ENCODE measurements at regions not wholly inside any gene's neighbourhood (a gene's known extent, or its start where the extent isn't known, plus 50 kb on each side); places are given as distances from the start of the nearest gene placed in this dataset.
"Not testable (repeated sequence)": the region's sequence is repeated elsewhere in the genome, so short reads cannot be mapped to it uniquely, and the experiment has no call there.

GRCh38 chr13:50543782-50544181 is 299.7 kb downstream of the DLEU7 start:
- DNase-seq (ENCODE audit: low spot score) (no peak), ATAC-seq (ENCODE audit: low FRiP score) (no peak)
- TF ChIP-seq CTCF (IDR thresholded peaks at IDR 0.05) = no peak

DNA sequence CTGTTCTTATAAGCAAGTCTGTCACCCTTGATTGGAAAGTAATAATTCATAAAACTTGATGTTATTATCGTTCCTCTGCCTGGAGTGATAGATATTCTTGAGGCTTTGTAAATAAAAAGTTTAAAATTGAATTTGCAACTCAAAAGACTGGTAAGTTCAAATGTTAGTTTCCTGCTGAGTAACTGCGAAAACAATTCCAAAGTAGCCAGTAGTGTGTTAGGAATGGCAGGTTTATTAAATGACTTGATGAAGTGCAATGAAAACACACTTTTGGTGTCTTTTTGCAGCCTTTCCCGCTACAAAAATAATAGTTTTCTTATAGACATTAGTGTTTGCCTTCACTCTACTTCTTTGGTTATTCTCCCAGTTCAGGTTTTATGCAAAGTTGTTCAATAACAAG is 299.3 kb downstream of the DLEU7 start:
- DNase-seq (ENCODE audit: low spot score) (no peak), ATAC-seq (ENCODE audit: low FRiP score) (no peak)
- TF ChIP-seq CTCF (IDR thresholded peaks at IDR 0.05) = no peak

- DNase-seq (ENCODE audit: low spot score); ATAC-seq (ENCODE audit: low FRiP score): not testable (repeated sequence)
Observed at GRCh38 chr13:50547175-50547574, 296.3 kb downstream of the DLEU7 start.

- TF ChIP-seq CTCF (IDR thresholded peaks at IDR 0.05) = no peak
- no peak for ATAC-seq (ENCODE audit: low FRiP score)
Observed at GRCh38 chr13:50548586-50548985, 294.9 kb downstream of the DLEU7 start.

GRCh38 chr13:50549221-50549942 is 294.1 kb downstream of the DLEU7 start:
- ATAC-seq (ENCODE audit: low FRiP score) (no peak), DNase-seq (ENCODE audit: low spot score) (no peak)
- no peak for TF ChIP-seq CTCF (IDR thresholded peaks at IDR 0.05)

More at GRCh38 chr13:50548586-50548985, 294.9 kb downstream of the DLEU7 start:
- DNase-seq (ENCODE audit: low spot score) = no peak

- no peak for TF ChIP-seq CTCF (IDR thresholded peaks at IDR 0.05)
- DNase-seq (ENCODE audit: low spot score) (no peak), ATAC-seq (ENCODE audit: low FRiP score) (no peak)
Observed at GRCh38 chr13:50550151-50550550, 293.3 kb downstream of the DLEU7 start.

GRCh38 chr13:50552424-50552966 is 291.0 kb downstream of the DLEU7 start:
- TF ChIP-seq CTCF (IDR thresholded peaks at IDR 0.05) = no peak
- DNase-seq (ENCODE audit: low spot score) = no peak
- no peak for ATAC-seq (ENCODE audit: low FRiP score)
